Hepatocyte (in vitro differentiated cells): ENCODE measurements at regions not wholly inside any gene's neighbourhood (a gene's known extent, or its start where the extent isn't known, plus 50 kb on each side); places are given as distances from the start of the nearest gene placed in this dataset.

ENCODE experiments used
- DNase-seq: peaks from one replicate; pipeline ENCODE4 v3.0.0-alpha.2; 2016; ENCODE audit warnings: low spot score
- H2AFZ ChIP-seq: fragments of 200-600 bp; sonication (generic); 2 replicates; pipeline ENCODE4 v1.6.0; 2016; ENCODE audit warnings: antibody characterized with exemption, mild to moderate bottlenecking
- H3K27ac ChIP-seq: fragments of 200-600 bp; sonication (generic); 2 replicates; pipeline ENCODE4 v1.5.1; 2016; ENCODE audit warnings: mild to moderate bottlenecking
- H3K27me3 ChIP-seq: fragments of 200-600 bp; sonication (generic); 2 replicates; pipeline ENCODE4 v1.6.1; 2016
- H3K36me3 ChIP-seq: fragments of 200-600 bp; sonication (generic); replicated peaks from 2 replicates; pipeline ENCODE4 v1.5.1; 2016; ENCODE audit warnings: low read depth; ENCODE audit not compliant: insufficient read depth
- H3K4me1 ChIP-seq: fragments of 200-600 bp; sonication (generic); 2 replicates; pipeline ENCODE4 v1.5.1; 2016; ENCODE audit warnings: mild to moderate bottlenecking, moderate library complexity; ENCODE audit not compliant: insufficient read depth
- H3K4me2 ChIP-seq: fragments of 200-600 bp; sonication (generic); 2 replicates; pipeline ENCODE4 v1.6.0; 2016
- H3K4me3 ChIP-seq: fragments of 200-600 bp; sonication (generic); 2 replicates; pipeline ENCODE4 v1.5.1; 2016; ENCODE audit warnings: mild to moderate bottlenecking
- H3K79me2 ChIP-seq: fragments of 200-600 bp; sonication (generic); 2 replicates; pipeline ENCODE4 v1.6.0; 2017; ENCODE audit warnings: mild to moderate bottlenecking
- H3K9me2 ChIP-seq: fragments of 200-600 bp; sonication (generic); replicated peaks from 2 replicates; pipeline ENCODE4 v1.6.0; 2017; ENCODE audit warnings: mild to moderate bottlenecking; ENCODE audit not compliant: insufficient read depth
- H3K9me3 ChIP-seq: fragments of 200-600 bp; sonication (generic); 2 replicates; pipeline ENCODE4 v1.5.1; 2016; ENCODE audit warnings: low read depth, mild to moderate bottlenecking
- H4K20me1 ChIP-seq: fragments of 200-600 bp; sonication (generic); 2 replicates; pipeline ENCODE4 v1.6.0; 2016; ENCODE audit warnings: mild to moderate bottlenecking; ENCODE audit not compliant: insufficient read depth, poor library complexity, severe bottlenecking
- CTCF ChIP-seq: fragments of 200-600 bp; sonication (generic); IDR thresholded peaks from 2 replicates; pipeline ENCODE4 v1.5.1; 2016; ENCODE audit warnings: antibody characterized with exemption, mild to moderate bottlenecking; ENCODE audit not compliant: poor library complexity
- EZH2 ChIP-seq: fragments of 200-600 bp; sonication (generic); IDR thresholded peaks from 2 replicates; pipeline ENCODE4 v1.6.1; 2016; ENCODE audit warnings: antibody characterized with exemption, mild to moderate bottlenecking, borderline replicate concordance
- EZH2phosphoT487 ChIP-seq: fragments of 200-600 bp; sonication (generic); IDR thresholded peaks from one replicate; pipeline ENCODE4 v1.6.1; 2018; ENCODE audit warnings: antibody characterized with exemption, mild to moderate bottlenecking, low read depth, moderate library complexity; ENCODE audit not compliant: unreplicated experiment, severe bottlenecking
- WGBS: methylation state at CpG from one replicate; pipeline ENCODE4 v1.1.6; 2016; ENCODE audit warnings: low lambda C conversion rate; ENCODE audit errors: missing lambda C conversion rate; 5-methylcytosine and 5-hydroxymethylcytosine counted together

- H3K27me3 ChIP-seq = no peaks in the 10 kb centered on the region
Measured at GRCh38 chr6:44645276-44645675, 257.8 kb downstream of the CDC5L start.

DNA sequence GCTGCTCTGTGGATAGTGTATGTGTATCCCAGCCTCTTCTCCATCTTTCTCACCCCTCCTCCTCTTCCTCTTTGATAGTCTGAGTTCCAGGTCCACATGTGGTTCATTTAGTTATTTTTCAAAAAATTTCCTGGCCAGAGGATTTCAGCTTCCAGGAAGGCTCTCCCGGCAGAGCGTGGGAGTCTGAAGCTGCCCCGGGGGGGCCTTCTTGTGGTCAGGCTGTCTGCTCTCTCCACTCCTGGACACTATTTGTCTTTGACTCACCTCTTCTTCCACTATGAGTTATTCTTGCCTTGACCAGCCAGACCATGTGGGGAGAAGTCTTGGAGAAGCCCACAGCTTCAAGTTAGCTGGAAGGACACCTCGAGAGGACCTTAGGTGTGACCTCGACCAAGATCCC lies 258.8 kb downstream of the CDC5L start:
- WGBS = 91% methylated on average over 5 of the region's 5 CpGs
- no peak for TF ChIP-seq EZH2
- TF ChIP-seq CTCF = no peak
- no peak for TF ChIP-seq EZH2phosphoT487
- no peak overlapping the region for H3K4me3 ChIP-seq
- no peaks in the 10 kb centered on the region for H3K27me3 ChIP-seq
- no peak for DNase-seq
- H3K36me3 ChIP-seq = no peaks in the 10 kb centered on the region
- no peak overlapping the region for H2AFZ ChIP-seq
- no peaks in the 10 kb centered on the region for H4K20me1 ChIP-seq
- H3K9me2 ChIP-seq = no peaks in the 10 kb centered on the region
- H3K9me3 ChIP-seq = no peaks in the 10 kb centered on the region
- H3K4me1 ChIP-seq = peaks cover 2% of the 10 kb centered on the region
- no peaks in the 10 kb centered on the region for H3K79me2 ChIP-seq
- no peak overlapping the region for H3K4me2 ChIP-seq
- H3K27ac ChIP-seq = no peak overlapping the region

More at GRCh38 chr6:44645276-44645675, 257.8 kb downstream of the CDC5L start:
- Histone ChIP-seq H3K9me2 (no peaks in the 10 kb centered on the region), H3K9me3 (no peaks in the 10 kb centered on the region), H3K4me3 (no peak overlapping the region), H4K20me1 (no peaks in the 10 kb centered on the region), H3K4me1 (no peaks in the 10 kb centered on the region), H3K27ac (no peak overlapping the region), H3K4me2 (no peak overlapping the region), H2AFZ (no peak overlapping the region), H3K36me3 (no peaks in the 10 kb centered on the region), H3K79me2 (no peaks in the 10 kb centered on the region)
- TF ChIP-seq EZH2 (no peak), EZH2phosphoT487 (no peak), CTCF (no peak)
- no peak for DNase-seq
- WGBS = 76% methylated on average over 6 of the region's 6 CpGs

DNA sequence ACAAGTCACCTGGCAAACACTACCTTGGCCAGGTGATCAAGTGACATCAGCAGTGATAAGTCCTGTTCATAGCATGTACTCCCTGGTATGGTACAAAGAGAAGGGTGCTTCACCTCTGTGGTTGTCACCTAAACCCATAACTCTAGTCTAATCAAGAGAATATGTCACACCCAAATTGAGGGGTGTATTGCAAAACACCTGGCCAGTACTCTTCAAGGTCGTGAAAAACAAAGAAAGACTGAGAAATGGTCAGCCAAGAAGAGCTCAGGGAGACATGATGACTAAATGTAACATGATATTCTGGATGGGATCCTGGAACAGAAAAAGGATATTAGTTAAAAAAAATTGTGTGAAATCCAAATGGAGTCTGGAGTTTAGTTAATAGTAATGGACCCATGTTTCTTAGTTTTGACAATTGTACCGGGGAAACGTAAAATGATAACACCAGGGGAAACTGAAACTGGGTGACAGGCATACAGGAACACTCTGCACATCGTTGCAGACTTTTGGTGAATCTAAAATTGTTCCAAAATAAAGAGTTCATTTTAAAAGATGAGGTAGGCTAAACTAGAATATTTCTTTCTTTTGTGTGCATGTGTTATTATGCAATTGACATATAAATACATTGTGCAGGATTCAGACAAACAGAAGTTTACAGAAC lies 262.0 kb downstream of the CDC5L start:
- TF ChIP-seq EZH2phosphoT487 (no peak), CTCF (no peak), EZH2 (no peak)
- no peak overlapping the region for H2AFZ ChIP-seq
- H3K27me3 ChIP-seq = peaks cover 2% of the 10 kb centered on the region
- no peak overlapping the region for H3K27ac ChIP-seq
- DNase-seq = no peak
- no peaks in the 10 kb centered on the region for H3K9me3 ChIP-seq
- no peaks in the 10 kb centered on the region for H3K36me3 ChIP-seq
- no peak overlapping the region for H3K4me2 ChIP-seq
- no peaks in the 10 kb centered on the region for H3K9me2 ChIP-seq
- H3K4me1 ChIP-seq = peaks cover 9% of the 10 kb centered on the region
- no peaks in the 10 kb centered on the region for H3K79me2 ChIP-seq
- no peaks in the 10 kb centered on the region for H4K20me1 ChIP-seq
- no peak overlapping the region for H3K4me3 ChIP-seq
- 74% methylated on average over 4 of the region's 4 CpGs for WGBS
